Loucy (cell line): ENCODE measurements at regions not wholly inside any gene's neighbourhood (a gene's known extent, or its start where the extent isn't known, plus 50 kb on each side); places are given as distances from the start of the nearest gene placed in this dataset.

ENCODE experiments used
- CTCF ChIP-seq: fragments of 200-600 bp; sonication (generic); conservative IDR thresholded peaks from 2 replicates; pipeline ENCODE4 v1.5.1; 2014; ENCODE audit warnings: mild to moderate bottlenecking, antibody characterized with exemption, low read length
- EZH2phosphoT487 ChIP-seq: fragments of 200-600 bp; IDR thresholded peaks from 2 replicates; pipeline ENCODE4 v1.6.1; 2018; ENCODE audit warnings: antibody characterized with exemption, mild to moderate bottlenecking, moderate library complexity, borderline replicate concordance

- TF ChIP-seq EZH2phosphoT487 (no peak), CTCF (no peak)
These were observed 421.4 kb upstream of the RGPD4 start for GRCh38 chr2:107405261-107405660.
